NB4 (cell line): ENCODE measurements at regions not wholly inside any gene's neighbourhood (a gene's known extent, or its start where the extent isn't known, plus 50 kb on each side); places are given as distances from the start of the nearest gene placed in this dataset.

ENCODE experiments used
- POLR2A ChIP-seq: IDR thresholded peaks from 2 replicates; pipeline ENCODE4 v1.6.1; 2011; ENCODE audit warnings: mild to moderate bottlenecking; ENCODE audit not compliant: insufficient read length; ENCODE audit errors: extremely low read depth
- TF ChIP-seq, protein P1 (sequence below): IDR thresholded peaks from one replicate; pipeline ENCODE4 v1.5.1; 2012; ENCODE audit warnings: low read depth, low read length
- TF ChIP-seq, protein P2 (sequence below): IDR thresholded peaks from 2 replicates; pipeline ENCODE4 v1.6.1; 2011; ENCODE audit warnings: low read depth, low read length

DNA sequence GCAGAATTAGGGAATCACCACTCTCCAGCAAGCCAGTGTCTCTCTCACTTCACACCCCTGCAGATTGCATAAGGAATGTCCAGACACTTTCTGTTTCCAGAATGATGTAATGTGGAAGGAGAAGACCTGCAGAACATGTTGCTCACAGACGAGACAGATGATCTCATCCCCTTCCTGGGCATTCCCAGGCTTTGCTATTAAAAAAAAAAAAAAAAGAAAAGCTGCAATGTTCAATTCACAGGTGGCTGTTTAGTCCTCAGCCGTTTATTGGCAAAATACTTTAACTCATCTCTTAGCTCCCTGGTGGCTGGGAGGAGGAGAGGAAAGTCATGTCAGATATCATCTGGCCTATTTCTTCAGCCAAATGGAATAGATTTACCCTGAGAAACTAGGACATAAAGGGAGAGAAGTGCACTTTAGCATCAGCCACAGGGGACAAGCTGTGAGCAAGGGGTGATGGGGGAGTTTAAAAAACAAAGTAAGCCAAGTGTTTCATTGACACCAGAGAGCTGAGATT lies 95.9 kb upstream of the TNC start:
- TF ChIP-seq, protein P1, sequence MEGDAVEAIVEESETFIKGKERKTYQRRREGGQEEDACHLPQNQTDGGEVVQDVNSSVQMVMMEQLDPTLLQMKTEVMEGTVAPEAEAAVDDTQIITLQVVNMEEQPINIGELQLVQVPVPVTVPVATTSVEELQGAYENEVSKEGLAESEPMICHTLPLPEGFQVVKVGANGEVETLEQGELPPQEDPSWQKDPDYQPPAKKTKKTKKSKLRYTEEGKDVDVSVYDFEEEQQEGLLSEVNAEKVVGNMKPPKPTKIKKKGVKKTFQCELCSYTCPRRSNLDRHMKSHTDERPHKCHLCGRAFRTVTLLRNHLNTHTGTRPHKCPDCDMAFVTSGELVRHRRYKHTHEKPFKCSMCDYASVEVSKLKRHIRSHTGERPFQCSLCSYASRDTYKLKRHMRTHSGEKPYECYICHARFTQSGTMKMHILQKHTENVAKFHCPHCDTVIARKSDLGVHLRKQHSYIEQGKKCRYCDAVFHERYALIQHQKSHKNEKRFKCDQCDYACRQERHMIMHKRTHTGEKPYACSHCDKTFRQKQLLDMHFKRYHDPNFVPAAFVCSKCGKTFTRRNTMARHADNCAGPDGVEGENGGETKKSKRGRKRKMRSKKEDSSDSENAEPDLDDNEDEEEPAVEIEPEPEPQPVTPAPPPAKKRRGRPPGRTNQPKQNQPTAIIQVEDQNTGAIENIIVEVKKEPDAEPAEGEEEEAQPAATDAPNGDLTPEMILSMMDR, result no peak
- no peak for TF ChIP-seq POLR2A
- TF ChIP-seq, protein P2, sequence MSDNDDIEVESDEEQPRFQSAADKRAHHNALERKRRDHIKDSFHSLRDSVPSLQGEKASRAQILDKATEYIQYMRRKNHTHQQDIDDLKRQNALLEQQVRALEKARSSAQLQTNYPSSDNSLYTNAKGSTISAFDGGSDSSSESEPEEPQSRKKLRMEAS, result no peak
